Immature natural killer cell (primary cell): ENCODE measurements at regions not wholly inside any gene's neighbourhood (a gene's known extent, or its start where the extent isn't known, plus 50 kb on each side); places are given as distances from the start of the nearest gene placed in this dataset.

Experiments
- DNase-seq, 3 donors: peaks; one replicate each; pipeline ENCODE4 v3.0.0; 2022; ENCODE audit warnings: mixed read lengths in 1 of 3
- H3K27ac Mint-ChIP-seq, 6 donors: one replicate each; pipeline ENCODE4 v1.8.0; 2020; ENCODE audit warnings: mixed read lengths in 6 of 6, mild to moderate bottlenecking in 5 of 6, inconsistent platforms in 4 of 6, moderate library complexity in 3 of 6
- H3K27me3 Mint-ChIP-seq, 3 donors: one replicate each; pipeline ENCODE4 v1.8.0; 2020 to 2021; ENCODE audit warnings: low read depth in 3 of 3, mild to moderate bottlenecking in 3 of 3, mixed read lengths in 3 of 3, moderate library complexity in 3 of 3, inconsistent platforms in 1 of 3
- H3K36me3 Mint-ChIP-seq, 3 donors: one replicate each; pipeline ENCODE4 v1.8.0; 2020; ENCODE audit warnings: mixed read lengths in 3 of 3, inconsistent platforms in 2 of 3, mild to moderate bottlenecking in 2 of 3
- H3K4me1 Mint-ChIP-seq, 2 donors: one replicate each; pipeline ENCODE4 v1.8.0; 2020; ENCODE audit warnings: inconsistent platforms in 2 of 2, mild to moderate bottlenecking in 2 of 2, mixed read lengths in 2 of 2, moderate library complexity in 1 of 2
- H3K4me3 Mint-ChIP-seq, 5 donors: one replicate each; pipeline ENCODE4 v1.8.0; 2020; ENCODE audit warnings: mild to moderate bottlenecking in 5 of 5, mixed read lengths in 5 of 5, inconsistent platforms in 3 of 5, moderate library complexity in 3 of 5
- H3K9me3 Mint-ChIP-seq, 6 donors: one replicate each; pipeline ENCODE4 v1.8.0; 2020; ENCODE audit warnings: mild to moderate bottlenecking in 6 of 6, mixed read lengths in 6 of 6, inconsistent platforms in 4 of 6, moderate library complexity in 3 of 6

DNA sequence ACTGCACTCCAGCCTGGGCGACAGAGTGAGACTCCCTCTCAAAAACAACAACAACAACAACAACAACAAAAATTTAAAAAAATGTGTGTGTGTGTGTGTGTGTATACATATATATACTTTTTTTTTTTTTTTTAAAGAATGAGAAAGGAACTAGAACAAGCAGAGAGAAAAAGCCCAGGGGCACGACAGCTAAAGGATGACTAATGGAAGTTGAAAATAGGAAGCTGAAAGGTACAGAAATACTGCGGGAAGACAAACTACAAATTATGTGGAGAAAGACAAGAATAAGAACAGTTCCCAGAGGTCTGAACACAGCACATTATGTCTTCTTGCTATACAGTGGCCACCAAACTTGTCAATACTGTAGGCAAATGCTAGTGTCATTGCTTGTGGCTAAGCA is 141.9 kb upstream of the PRSS1 start:
- Mint-ChIP-seq H3K27me3 (peaks cover 0 to 4% (median 3%) of the 10 kb centered on the region in 3 donors), H3K4me3 (no peak overlapping the region), H3K36me3 (no peaks in the 10 kb centered on the region), H3K4me1 (peaks cover 0 to 10% of the 10 kb centered on the region in 2 donors), H3K9me3 (no peaks in the 10 kb centered on the region), H3K27ac (no peak overlapping the region)
- DNase-seq = no peak

DNA sequence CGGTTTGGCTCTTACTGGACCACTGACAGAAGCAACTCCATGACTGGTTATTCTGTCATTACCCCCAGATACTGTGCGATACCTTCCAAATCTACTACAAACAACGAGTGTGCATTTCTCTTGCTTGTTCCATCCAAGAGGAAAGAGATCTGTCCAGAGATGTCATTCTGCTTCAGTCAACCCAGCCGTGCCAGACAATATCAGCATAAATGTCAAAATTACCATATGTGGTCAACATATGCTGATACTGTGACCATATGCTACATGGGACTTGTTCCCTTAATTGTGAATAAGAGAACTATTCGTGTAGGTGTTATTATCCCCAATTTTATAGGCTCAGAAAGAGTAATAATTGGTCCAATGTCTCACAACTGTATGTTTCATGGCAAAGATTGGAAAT is 143.2 kb upstream of the PRSS1 start:
- Mint-ChIP-seq H3K27ac (no peak overlapping the region), H3K4me3 (no peak overlapping the region), H3K27me3 (peaks cover 0 to 6% (median 2%) of the 10 kb centered on the region in 3 donors), H3K36me3 (no peaks in the 10 kb centered on the region), H3K4me1 (peaks cover 0 to 10% of the 10 kb centered on the region in 2 donors), H3K9me3 (no peaks in the 10 kb centered on the region)
- DNase-seq = no peak

DNA sequence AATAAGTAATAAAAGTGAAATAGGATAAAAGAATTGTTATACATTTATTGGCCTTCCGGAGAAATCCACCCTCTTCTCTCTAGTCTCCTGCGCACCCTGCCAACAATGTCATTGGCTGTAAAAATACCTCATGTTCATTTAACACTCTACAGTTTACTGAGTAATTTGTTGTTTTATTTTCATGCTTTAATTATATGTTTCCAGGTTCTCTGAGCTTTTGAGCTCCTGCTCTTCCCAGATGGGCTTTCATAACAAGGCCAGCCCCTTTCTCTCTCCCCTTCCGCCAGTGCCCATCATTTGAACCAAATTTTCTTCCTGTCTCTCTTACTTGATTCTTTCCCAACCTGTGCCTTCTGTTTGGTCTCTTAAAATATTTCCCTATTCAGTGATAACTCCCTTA is 144.6 kb upstream of the PRSS1 start:
- H3K4me1 Mint-ChIP-seq = peaks cover 0 to 10% of the 10 kb centered on the region in 2 donors
- peaks cover 0 to 4% (median 2%) of the 10 kb centered on the region in 3 donors for H3K27me3 Mint-ChIP-seq
- no peaks in the 10 kb centered on the region for H3K36me3 Mint-ChIP-seq
- no peak overlapping the region for H3K27ac Mint-ChIP-seq
- DNase-seq = no peak
- H3K4me3 Mint-ChIP-seq = peak overlapping the region in 1 of 5 donors; percentile 2
- H3K9me3 Mint-ChIP-seq = no peaks in the 10 kb centered on the region

- Mint-ChIP-seq H3K4me3 (no peak overlapping the region), H3K9me3 (no peaks in the 10 kb centered on the region), H3K4me1 (peaks cover 0 to 10% of the 10 kb centered on the region in 2 donors), H3K36me3 (no peaks in the 10 kb centered on the region), H3K27me3 (peaks cover 0 to 2% (median 2%) of the 10 kb centered on the region in 3 donors), H3K27ac (no peak overlapping the region)
- peak; percentile 40 to 49 (median 42) for DNase-seq
These were observed 145.3 kb upstream of the PRSS1 start for GRCh38 chr7:142603870-142604448.

GRCh38 chr7:142602756-142603155 is 146.5 kb upstream of the PRSS1 start:
- no peak overlapping the region for H3K4me3 Mint-ChIP-seq
- H3K9me3 Mint-ChIP-seq = no peaks in the 10 kb centered on the region
- peaks cover 0 to 10% of the 10 kb centered on the region in 2 donors for H3K4me1 Mint-ChIP-seq
- H3K27ac Mint-ChIP-seq = no peak overlapping the region
- no peaks in the 10 kb centered on the region for H3K36me3 Mint-ChIP-seq
- peaks cover 0 to 4% (median 2%) of the 10 kb centered on the region in 3 donors for H3K27me3 Mint-ChIP-seq
- DNase-seq = no peak

DNA sequence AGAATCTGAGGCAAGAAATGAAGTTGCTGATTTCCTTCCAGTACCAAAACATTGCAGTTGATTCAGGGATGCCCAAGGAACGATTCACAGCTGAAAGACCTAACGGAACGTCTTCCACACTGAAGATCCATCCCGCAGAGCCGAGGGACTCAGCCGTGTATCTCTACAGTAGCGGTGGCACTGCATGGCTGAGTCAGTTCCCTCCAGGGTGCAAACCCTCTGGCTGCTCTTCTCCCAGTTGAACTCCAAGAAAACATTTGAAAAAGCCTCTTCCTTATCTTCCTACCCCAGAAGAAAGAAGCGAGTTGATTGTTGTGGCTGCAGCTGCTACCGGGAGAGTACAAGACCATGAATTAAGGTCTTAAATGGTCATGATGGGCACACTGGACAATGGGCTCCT is 147.1 kb upstream of the PRSS1 start:
- DNase-seq = no peak
- Mint-ChIP-seq H3K27ac (no peak overlapping the region), H3K27me3 (peaks cover 0 to 2% (median 2%) of the 10 kb centered on the region in 3 donors), H3K4me3 (no peak overlapping the region), H3K36me3 (no peaks in the 10 kb centered on the region), H3K4me1 (peaks cover 0 to 10% of the 10 kb centered on the region in 2 donors), H3K9me3 (no peaks in the 10 kb centered on the region)

- Mint-ChIP-seq H3K4me3 (no peak overlapping the region), H3K27me3 (peaks cover 0 to 5% (median 2%) of the 10 kb centered on the region in 3 donors), H3K9me3 (no peaks in the 10 kb centered on the region), H3K4me1 (no peaks in the 10 kb centered on the region), H3K36me3 (no peaks in the 10 kb centered on the region), H3K27ac (no peak overlapping the region)
- no peak for DNase-seq
These were observed 151.0 kb upstream of the PRSS1 start for GRCh38 chr7:142598297-142598696.

- no peak for DNase-seq
- H3K36me3 Mint-ChIP-seq = no peaks in the 10 kb centered on the region
- no peak overlapping the region for H3K4me3 Mint-ChIP-seq
- H3K9me3 Mint-ChIP-seq = no peaks in the 10 kb centered on the region
- no peak overlapping the region for H3K27ac Mint-ChIP-seq
- H3K4me1 Mint-ChIP-seq = no peaks in the 10 kb centered on the region
- H3K27me3 Mint-ChIP-seq = peaks cover 0 to 5% (median 2%) of the 10 kb centered on the region in 3 donors
These were observed 151.7 kb upstream of the PRSS1 start for GRCh38 chr7:142597547-142597946.

DNA sequence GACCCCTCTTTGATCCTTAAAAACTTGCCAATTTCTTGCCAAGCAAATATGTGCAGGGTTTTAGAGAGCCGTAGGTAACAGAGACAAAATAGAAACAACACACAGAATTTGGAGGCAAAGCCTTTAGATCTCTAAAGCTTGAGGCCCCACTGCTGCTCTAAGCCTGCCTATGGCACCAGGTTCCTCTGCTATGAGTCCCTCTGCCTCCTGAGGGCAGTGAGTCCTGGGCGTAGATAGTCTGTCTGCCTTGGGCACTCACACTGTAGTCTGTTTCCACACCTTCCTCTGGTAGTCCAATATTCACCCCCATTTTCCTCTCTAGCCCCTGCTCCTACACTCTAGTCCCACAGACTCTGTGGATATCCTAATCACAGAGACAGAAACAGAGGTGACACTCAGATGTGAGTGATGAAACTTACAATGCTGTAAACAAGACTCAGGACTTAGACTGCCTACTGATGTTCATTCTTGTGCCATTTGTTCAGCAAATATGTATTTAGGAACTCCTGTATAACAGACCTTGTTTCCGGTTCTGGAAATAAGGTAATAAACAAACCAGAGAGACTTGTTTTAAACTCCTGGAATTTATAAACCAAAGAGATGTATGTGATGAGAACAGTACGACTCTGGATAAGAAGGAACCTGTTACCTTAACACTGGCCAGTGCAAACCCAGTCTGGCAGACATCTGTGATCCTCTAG is 153.3 kb upstream of the PRSS1 start:
- Mint-ChIP-seq H3K27me3 (peaks cover 0 to 3% (median 2%) of the 10 kb centered on the region in 3 donors), H3K9me3 (no peaks in the 10 kb centered on the region), H3K4me1 (no peaks in the 10 kb centered on the region)

DNA sequence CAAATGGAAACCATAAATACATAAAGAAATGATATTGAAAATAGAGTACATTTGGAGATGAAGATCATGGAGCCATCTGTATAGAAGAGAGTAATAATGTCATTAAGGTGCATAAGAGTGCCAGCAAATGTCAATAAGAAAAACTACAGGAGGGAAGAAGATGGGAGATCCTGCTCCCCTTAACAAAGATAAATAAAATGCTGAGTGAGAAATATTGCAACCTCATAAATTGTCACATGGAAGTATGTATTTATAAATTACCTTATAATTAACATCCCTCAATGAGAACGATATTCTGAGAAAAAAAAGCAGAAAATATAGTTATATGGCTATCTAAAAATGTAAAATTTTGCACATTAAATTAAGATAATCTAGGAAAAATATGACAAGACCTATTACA is 155.2 kb upstream of the PRSS1 start:
- H3K27me3 Mint-ChIP-seq = peaks cover 0 to 3% (median 2%) of the 10 kb centered on the region in 3 donors
- no peaks in the 10 kb centered on the region for H3K9me3 Mint-ChIP-seq
- no peak overlapping the region for H3K27ac Mint-ChIP-seq
- H3K4me1 Mint-ChIP-seq = no peaks in the 10 kb centered on the region
- no peak for DNase-seq
- no peaks in the 10 kb centered on the region for H3K36me3 Mint-ChIP-seq
- no peak overlapping the region for H3K4me3 Mint-ChIP-seq

More for the DNA sequence above, 153.3 kb upstream of the PRSS1 start:
- Mint-ChIP-seq H3K36me3 (no peaks in the 10 kb centered on the region), H3K4me3 (no peak overlapping the region), H3K27ac (no peak overlapping the region)
- no peak for DNase-seq

GRCh38 chr7:142593106-142593505 is 156.2 kb upstream of the PRSS1 start:
- Mint-ChIP-seq H3K4me1 (no peaks in the 10 kb centered on the region), H3K27me3 (peaks cover 0 to 3% (median 2%) of the 10 kb centered on the region in 3 donors), H3K36me3 (no peaks in the 10 kb centered on the region), H3K4me3 (no peak overlapping the region), H3K27ac (no peak overlapping the region), H3K9me3 (no peaks in the 10 kb centered on the region)
- DNase-seq = no peak

GRCh38 chr7:142592664-142593063 is 156.6 kb upstream of the PRSS1 start:
- Mint-ChIP-seq H3K4me1 (no peaks in the 10 kb centered on the region), H3K9me3 (no peaks in the 10 kb centered on the region), H3K4me3 (no peak overlapping the region), H3K27ac (no peak overlapping the region), H3K27me3 (peaks cover 0 to 3% (median 0%) of the 10 kb centered on the region in 3 donors), H3K36me3 (no peaks in the 10 kb centered on the region)
- DNase-seq = no peak

DNA sequence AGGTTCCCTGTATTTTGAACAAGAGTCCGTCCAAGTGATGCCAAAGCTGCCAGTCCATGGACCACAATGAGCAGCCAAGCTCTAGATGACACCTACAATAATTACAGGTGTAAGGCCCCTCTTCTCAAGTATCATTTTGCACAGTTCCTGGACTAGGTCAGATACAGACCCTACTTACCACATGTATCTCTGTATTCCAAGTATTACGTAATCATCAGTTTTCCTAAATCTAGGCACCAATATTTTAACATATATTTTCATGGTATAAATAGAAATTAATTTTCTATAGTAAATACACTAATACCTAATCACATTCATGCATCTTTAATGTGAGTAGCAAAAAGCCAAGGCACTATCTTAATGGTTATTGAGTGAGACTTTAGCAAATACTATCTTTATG is 157.0 kb upstream of the PRSS1 start:
- Mint-ChIP-seq H3K4me3 (no peak overlapping the region), H3K9me3 (no peaks in the 10 kb centered on the region), H3K27me3 (peaks cover 0 to 3% (median 0%) of the 10 kb centered on the region in 3 donors), H3K4me1 (no peaks in the 10 kb centered on the region), H3K27ac (no peak overlapping the region), H3K36me3 (no peaks in the 10 kb centered on the region)
- DNase-seq = no peak

- Mint-ChIP-seq H3K9me3 (no peaks in the 10 kb centered on the region), H3K4me3 (no peak overlapping the region), H3K27me3 (peaks cover 0 to 3% (median 0%) of the 10 kb centered on the region in 3 donors), H3K36me3 (no peaks in the 10 kb centered on the region), H3K27ac (no peak overlapping the region), H3K4me1 (no peaks in the 10 kb centered on the region)
- no peak for DNase-seq
These were observed 158.3 kb upstream of the PRSS1 start for GRCh38 chr7:142590830-142591457.
